ENCODE measurements at regions not wholly inside any gene's neighbourhood (a gene's known extent, or its start where the extent isn't known, plus 50 kb on each side); places are given as distances from the start of the nearest gene placed in this dataset.
"Not testable (repeated sequence)": the region's sequence is repeated elsewhere in the genome, so short reads cannot be mapped to it uniquely, and the experiment has no call there.

- H3K4me3 ChIP-seq (ENCODE audit: insufficient read depth in 1 of 2, low read depth in 1 of 2, low read length in 2 of 2); H3K9ac ChIP-seq (ENCODE audit: low read length); H3K4me2 ChIP-seq (ENCODE audit: low read length, poor library complexity, severe bottlenecking); H3K36me3 ChIP-seq (ENCODE audit: control insufficient read depth in 1 of 2, insufficient read depth in 2 of 2, low read depth in 1 of 2, low read length in 2 of 2); H3K4ac ChIP-seq (ENCODE audit: low read depth in 1 of 2, low read length in 2 of 2); H4K91ac ChIP-seq (ENCODE audit: low read length); H4K8ac ChIP-seq (ENCODE audit: low read length); H3K27me3 ChIP-seq (ENCODE audit: control insufficient read depth in 1 of 2, insufficient read depth in 1 of 2, low read length in 2 of 2); H2BK12ac ChIP-seq (ENCODE audit: low read length in 2 of 2); H2AK5ac ChIP-seq (ENCODE audit: low read length, severe bottlenecking); H2BK15ac ChIP-seq (ENCODE audit: low read depth, poor library complexity, severe bottlenecking); H3K14ac ChIP-seq (ENCODE audit: low read length in 2 of 2); H3K79me1 ChIP-seq (replicated peaks; ENCODE audit: low read length, poor library complexity, severe bottlenecking); H2BK5ac ChIP-seq (ENCODE audit: low read depth, low read length, poor library complexity, severe bottlenecking); H3K4me1 ChIP-seq (ENCODE audit: control insufficient read depth, insufficient read depth, low read depth, low read length); H3K23ac ChIP-seq (ENCODE audit: low read length in 2 of 2); DNase-seq; H3K18ac ChIP-seq (ENCODE audit: low read depth in 1 of 2, low read length in 2 of 2); H2AFZ ChIP-seq (ENCODE audit: low read depth, low read length); H3K27ac ChIP-seq (ENCODE audit: low read length, poor library complexity, severe bottlenecking); H3K9me3 ChIP-seq (ENCODE audit: control insufficient read depth, low read length); H2BK120ac ChIP-seq (ENCODE audit: low read depth, low read length): not testable (repeated sequence)
- WGBS: 68% methylated on average over 3 of the region's 3 CpGs
Observed at GRCh38 chr11:43165393-43165792, 146.4 kb upstream of the API5 start.

GRCh38 chr11:43168241-43168640 lies 143.6 kb upstream of the API5 start:
- not testable (repeated sequence) for H3K4me3 ChIP-seq (ENCODE audit: insufficient read depth in 1 of 2, low read depth in 1 of 2, low read length in 2 of 2); H3K27ac ChIP-seq (ENCODE audit: low read length, poor library complexity, severe bottlenecking); H3K79me1 ChIP-seq (replicated peaks; ENCODE audit: low read length, poor library complexity, severe bottlenecking); H3K9me3 ChIP-seq (ENCODE audit: control insufficient read depth, low read length); H2BK15ac ChIP-seq (ENCODE audit: low read depth, poor library complexity, severe bottlenecking); H3K4ac ChIP-seq (ENCODE audit: low read depth in 1 of 2, low read length in 2 of 2); H2BK120ac ChIP-seq (ENCODE audit: low read depth, low read length); H3K4me1 ChIP-seq (ENCODE audit: control insufficient read depth, insufficient read depth, low read depth, low read length); H2BK12ac ChIP-seq (ENCODE audit: low read length in 2 of 2); H4K8ac ChIP-seq (ENCODE audit: low read length); H3K23ac ChIP-seq (ENCODE audit: low read length in 2 of 2); H3K36me3 ChIP-seq (ENCODE audit: control insufficient read depth in 1 of 2, insufficient read depth in 2 of 2, low read depth in 1 of 2, low read length in 2 of 2); H4K91ac ChIP-seq (ENCODE audit: low read length); H3K27me3 ChIP-seq (ENCODE audit: control insufficient read depth in 1 of 2, insufficient read depth in 1 of 2, low read length in 2 of 2); H3K9ac ChIP-seq (ENCODE audit: low read length); H2AK5ac ChIP-seq (ENCODE audit: low read length, severe bottlenecking); DNase-seq; H2BK5ac ChIP-seq (ENCODE audit: low read depth, low read length, poor library complexity, severe bottlenecking); H3K14ac ChIP-seq (ENCODE audit: low read length in 2 of 2); H3K18ac ChIP-seq (ENCODE audit: low read depth in 1 of 2, low read length in 2 of 2); H2AFZ ChIP-seq (ENCODE audit: low read depth, low read length); H3K4me2 ChIP-seq (ENCODE audit: low read length, poor library complexity, severe bottlenecking)
- 86% methylated on average over 1 of the region's 2 CpGs for WGBS

- H3K4ac ChIP-seq (ENCODE audit: low read depth in 1 of 2, low read length in 2 of 2): no peak overlapping the region
- no peak overlapping the region for H3K27ac ChIP-seq (ENCODE audit: low read length, poor library complexity, severe bottlenecking)
- H3K27me3 ChIP-seq (ENCODE audit: control insufficient read depth in 1 of 2, insufficient read depth in 1 of 2, low read length in 2 of 2): no peaks in the 10 kb centered on the region
- no peak overlapping the region for H3K23ac ChIP-seq (ENCODE audit: low read length in 2 of 2)
- H3K14ac ChIP-seq (ENCODE audit: low read length in 2 of 2): no peak overlapping the region
- H3K4me1 ChIP-seq (ENCODE audit: control insufficient read depth, insufficient read depth, low read depth, low read length): no peaks in the 10 kb centered on the region
- no peak overlapping the region for H3K4me3 ChIP-seq (ENCODE audit: insufficient read depth in 1 of 2, low read depth in 1 of 2, low read length in 2 of 2)
- no peaks in the 10 kb centered on the region for H3K79me1 ChIP-seq (replicated peaks; ENCODE audit: low read length, poor library complexity, severe bottlenecking)
- H2BK5ac ChIP-seq (ENCODE audit: low read depth, low read length, poor library complexity, severe bottlenecking): no peak overlapping the region
- WGBS: 40% methylated on average over 1 of the region's 2 CpGs
- no peaks in the 10 kb centered on the region for H3K9me3 ChIP-seq (ENCODE audit: control insufficient read depth, low read length)
- H3K36me3 ChIP-seq (ENCODE audit: control insufficient read depth in 1 of 2, insufficient read depth in 2 of 2, low read depth in 1 of 2, low read length in 2 of 2): no peaks in the 10 kb centered on the region
- H4K8ac ChIP-seq (ENCODE audit: low read length): no peak overlapping the region
- no peak overlapping the region for H2BK120ac ChIP-seq (ENCODE audit: low read depth, low read length)
- H2AFZ ChIP-seq (ENCODE audit: low read depth, low read length): no peak overlapping the region
- no peak overlapping the region for H3K4me2 ChIP-seq (ENCODE audit: low read length, poor library complexity, severe bottlenecking)
- H2BK12ac ChIP-seq (ENCODE audit: low read length in 2 of 2): no peak overlapping the region
- H3K9ac ChIP-seq (ENCODE audit: low read length): no peak overlapping the region
- DNase-seq: no peak
- no peak overlapping the region for H3K18ac ChIP-seq (ENCODE audit: low read depth in 1 of 2, low read length in 2 of 2)
- no peak overlapping the region for H2AK5ac ChIP-seq (ENCODE audit: low read length, severe bottlenecking)
- H2BK15ac ChIP-seq (ENCODE audit: low read depth, poor library complexity, severe bottlenecking): no peak overlapping the region
- H4K91ac ChIP-seq (ENCODE audit: low read length): no peak overlapping the region
Observed at GRCh38 chr11:43172477-43172876, 139.3 kb upstream of the API5 start.

GRCh38 chr11:43177975-43178374 lies 133.8 kb upstream of the API5 start:
- Histone ChIP-seq H3K9me3 (ENCODE audit: control insufficient read depth, low read length) (no peaks in the 10 kb centered on the region), H2AK5ac (ENCODE audit: low read length, severe bottlenecking) (no peak overlapping the region), H3K4me3 (ENCODE audit: insufficient read depth in 1 of 2, low read depth in 1 of 2, low read length in 2 of 2) (no peak overlapping the region), H4K8ac (ENCODE audit: low read length) (no peak overlapping the region), H3K9ac (ENCODE audit: low read length) (no peak overlapping the region), H3K23ac (ENCODE audit: low read length in 2 of 2) (no peak overlapping the region), H3K27me3 (ENCODE audit: control insufficient read depth in 1 of 2, insufficient read depth in 1 of 2, low read length in 2 of 2) (no peaks in the 10 kb centered on the region), H2BK12ac (ENCODE audit: low read length in 2 of 2) (no peak overlapping the region), H2BK5ac (ENCODE audit: low read depth, low read length, poor library complexity, severe bottlenecking) (no peak overlapping the region), H2BK15ac (ENCODE audit: low read depth, poor library complexity, severe bottlenecking) (no peak overlapping the region), H3K4me2 (ENCODE audit: low read length, poor library complexity, severe bottlenecking) (no peak overlapping the region), H3K4ac (ENCODE audit: low read depth in 1 of 2, low read length in 2 of 2) (no peak overlapping the region), H3K79me1 (replicated peaks; ENCODE audit: low read length, poor library complexity, severe bottlenecking) (no peaks in the 10 kb centered on the region), H3K18ac (ENCODE audit: low read depth in 1 of 2, low read length in 2 of 2) (no peak overlapping the region), H3K27ac (ENCODE audit: low read length, poor library complexity, severe bottlenecking) (no peak overlapping the region), H2BK120ac (ENCODE audit: low read depth, low read length) (no peak overlapping the region), H4K91ac (ENCODE audit: low read length) (no peak overlapping the region), H2AFZ (ENCODE audit: low read depth, low read length) (no peak overlapping the region), H3K4me1 (ENCODE audit: control insufficient read depth, insufficient read depth, low read depth, low read length) (no peaks in the 10 kb centered on the region), H3K36me3 (ENCODE audit: control insufficient read depth in 1 of 2, insufficient read depth in 2 of 2, low read depth in 1 of 2, low read length in 2 of 2) (no peaks in the 10 kb centered on the region), H3K14ac (ENCODE audit: low read length in 2 of 2) (no peak overlapping the region)
- no peak for DNase-seq
- WGBS: no CpG with 5 or more reads among the region's 3 CpGs

Data from mesenchymal stem cell (in vitro differentiated cells and primary cell).